ENCODE measurements at regions not wholly inside any gene's neighbourhood (a gene's known extent, or its start where the extent isn't known, plus 50 kb on each side); places are given as distances from the start of the nearest gene placed in this dataset.

DNA sequence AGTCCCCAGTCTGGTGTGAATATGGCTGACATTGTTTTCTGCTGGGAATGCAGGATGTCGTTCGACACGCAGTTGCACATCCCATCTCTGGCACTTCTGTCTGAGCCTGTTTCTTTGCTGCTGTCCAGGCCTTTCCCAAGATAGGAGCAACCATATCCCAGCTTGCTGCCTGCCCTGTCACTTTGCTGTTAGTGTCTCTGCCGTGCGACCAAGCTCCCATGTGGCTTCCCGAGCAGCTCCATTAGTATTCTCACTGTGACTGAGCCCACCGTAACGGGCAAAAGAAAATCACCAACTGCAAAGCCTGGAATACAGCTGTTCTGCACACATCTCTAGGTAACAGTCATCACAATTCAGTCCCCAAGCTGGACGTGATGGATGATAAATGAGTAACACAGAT is 66.0 kb upstream of the CPSF6 start:
- H3K27me3 ChIP-seq (ENCODE audit: insufficient read depth, low read length) = no peaks in the 10 kb centered on the region
- peaks cover 6% of the 10 kb centered on the region; the same call in 1 of the 2 replicates for H3K4me1 ChIP-seq (ENCODE audit: insufficient read depth, low read length)
- H3K27me3 Mint-ChIP-seq (ENCODE audit: low read depth) = no peaks in the 10 kb centered on the region; the same call in 1 of the 2 replicates
- H3K9ac ChIP-seq (ENCODE audit: extremely low read depth, insufficient read length, low read length) = no peak overlapping the region
- H3K4ac ChIP-seq (ENCODE audit: low read depth, low read length) = no peak overlapping the region
- H3K56ac ChIP-seq (ENCODE audit: insufficient read length, low read depth, low read length) = no peak overlapping the region
- H3K27ac ChIP-seq (ENCODE audit: insufficient read length, low read depth, low read length) = no peak overlapping the region
- no peak overlapping the region for H4K5ac ChIP-seq (ENCODE audit: insufficient read length, low read depth, low read length)
- H4K20me1 ChIP-seq (ENCODE audit: control insufficient read depth, insufficient read depth, insufficient read length) = no peaks in the 10 kb centered on the region
- no peak overlapping the region for H2BK120ac ChIP-seq (ENCODE audit: low read depth, low read length, poor library complexity, severe bottlenecking)
- no CpG with 5 or more reads among the region's 9 CpGs for WGBS (ENCODE audit: extremely low coverage, insufficient read length, low lambda C conversion rate)
- no peak overlapping the region for H3T11ph ChIP-seq (ENCODE audit: low read length)
- no peaks in the 10 kb centered on the region for H3K9me3 ChIP-seq (ENCODE audit: control insufficient read depth, low read depth, low read length)
- no peak overlapping the region for H4K91ac ChIP-seq (ENCODE audit: insufficient read length, low read depth, low read length)
- peaks cover 2 to 16% (median 6%) of the 10 kb centered on the region in 3 experiments; a peak in 5 of 7 replicates for H3K36me3 Mint-ChIP-seq (ENCODE audit: insufficient read depth in 1 of 3, low read depth in 3 of 3)
- H3K79me2 ChIP-seq (ENCODE audit: insufficient read depth, low read length) = no peaks in the 10 kb centered on the region
- no peak overlapping the region for H3K14ac ChIP-seq (ENCODE audit: insufficient read depth, low read length)
- TF ChIP-seq, protein P1, sequence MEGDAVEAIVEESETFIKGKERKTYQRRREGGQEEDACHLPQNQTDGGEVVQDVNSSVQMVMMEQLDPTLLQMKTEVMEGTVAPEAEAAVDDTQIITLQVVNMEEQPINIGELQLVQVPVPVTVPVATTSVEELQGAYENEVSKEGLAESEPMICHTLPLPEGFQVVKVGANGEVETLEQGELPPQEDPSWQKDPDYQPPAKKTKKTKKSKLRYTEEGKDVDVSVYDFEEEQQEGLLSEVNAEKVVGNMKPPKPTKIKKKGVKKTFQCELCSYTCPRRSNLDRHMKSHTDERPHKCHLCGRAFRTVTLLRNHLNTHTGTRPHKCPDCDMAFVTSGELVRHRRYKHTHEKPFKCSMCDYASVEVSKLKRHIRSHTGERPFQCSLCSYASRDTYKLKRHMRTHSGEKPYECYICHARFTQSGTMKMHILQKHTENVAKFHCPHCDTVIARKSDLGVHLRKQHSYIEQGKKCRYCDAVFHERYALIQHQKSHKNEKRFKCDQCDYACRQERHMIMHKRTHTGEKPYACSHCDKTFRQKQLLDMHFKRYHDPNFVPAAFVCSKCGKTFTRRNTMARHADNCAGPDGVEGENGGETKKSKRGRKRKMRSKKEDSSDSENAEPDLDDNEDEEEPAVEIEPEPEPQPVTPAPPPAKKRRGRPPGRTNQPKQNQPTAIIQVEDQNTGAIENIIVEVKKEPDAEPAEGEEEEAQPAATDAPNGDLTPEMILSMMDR (conservative IDR thresholded peaks at IDR 0.05) = no peak
- H3K4me1 Mint-ChIP-seq = peaks cover 18 to 24% of the 10 kb centered on the region in 2 experiments
- no peak overlapping the region for H2BK12ac ChIP-seq (ENCODE audit: insufficient read length, low read depth, low read length)
- no peak overlapping the region for H2AFZ ChIP-seq (ENCODE audit: low read length)
- no peak overlapping the region for H3K4me3 Mint-ChIP-seq
- H3K23me2 ChIP-seq (ENCODE audit: insufficient read length, low read depth, low read length, poor library complexity, severe bottlenecking) = no peaks in the 10 kb centered on the region
- H2BK20ac ChIP-seq (ENCODE audit: low read depth, low read length, poor library complexity, severe bottlenecking) = no peak overlapping the region
- H3K18ac ChIP-seq (ENCODE audit: insufficient read length, low read depth, low read length) = no peak overlapping the region
- H2BK15ac ChIP-seq (ENCODE audit: low read depth, low read length) = no peak overlapping the region
- H3K27ac Mint-ChIP-seq = peak overlapping the region in 1 of 3 experiments; percentile 92; a peak in 2 of 7 replicates
- H3K4me2 ChIP-seq (ENCODE audit: insufficient read depth, insufficient read length, low read length) = no peak overlapping the region
- no peak overlapping the region for H4K8ac ChIP-seq (replicated peaks; ENCODE audit: insufficient read length, low read depth, low read length)
- H3K79me1 ChIP-seq (ENCODE audit: insufficient read depth, low read depth, low read length, poor library complexity, severe bottlenecking) = no peaks in the 10 kb centered on the region
- H2BK5ac ChIP-seq (ENCODE audit: insufficient read length, low read length) = no peak overlapping the region
- no peak overlapping the region for H2AK5ac ChIP-seq (ENCODE audit: insufficient read length, low read length)
- H3K9me3 Mint-ChIP-seq = peaks cover 12 to 17% of the 10 kb centered on the region in 2 experiments
- DNase-seq = no peak
- no peak overlapping the region for H3K23ac ChIP-seq (ENCODE audit: insufficient read length, low read depth, low read length)
